OCI-LY3 (cell line): ENCODE measurements at regions not wholly inside any gene's neighbourhood (a gene's known extent, or its start where the extent isn't known, plus 50 kb on each side); places are given as distances from the start of the nearest gene placed in this dataset.

Experiments
- H2AFZ ChIP-seq: fragments of 200-600, 300-600 bp; shearing (Covaris generic); 2 replicates; pipeline ENCODE4 v1.6.0; 2014; ENCODE audit warnings: antibody characterized with exemption, low read depth, low read length
- H3K27ac ChIP-seq: fragments of 200-600, 300-600 bp; sonication (generic); 2 replicates; pipeline ENCODE4 v1.5.1; 2014; ENCODE audit warnings: mild to moderate bottlenecking, low read length, moderate library complexity, mixed read lengths
- H3K27me3 ChIP-seq: fragments of 200-600, 300-600 bp; sonication (generic); 2 replicates; pipeline ENCODE4 v1.6.1; 2014; ENCODE audit warnings: low read depth, low read length, mixed read lengths
- H3K36me3 ChIP-seq: fragments of 200-600, 300-600 bp; sonication (generic); replicated peaks from 2 replicates; pipeline ENCODE3; 2014; ENCODE audit warnings: low read depth, low read length, mixed read lengths
- H3K4me1 ChIP-seq: fragments of 300-600, 200-600 bp; sonication (generic); 2 replicates; pipeline ENCODE4 v1.6.1; 2014; ENCODE audit warnings: low read length, mixed read lengths
- H3K4me2 ChIP-seq: fragments of 200-600, 300-600 bp; sonication (generic); 2 replicates; pipeline ENCODE4 v1.6.1; 2014; ENCODE audit warnings: low read length, mixed read lengths
- H3K4me3 ChIP-seq: fragments of 300-600, 200-600 bp; sonication (generic); 2 replicates; pipeline ENCODE4 v1.5.1; 2014; ENCODE audit warnings: antibody characterized with exemption, mild to moderate bottlenecking, low read length, moderate library complexity
- H3K79me2 ChIP-seq: fragments of 300-600, 200-600 bp; shearing (Covaris generic); 2 replicates; pipeline ENCODE4 v1.6.1; 2014; ENCODE audit warnings: mild to moderate bottlenecking, low read length, mixed read lengths
- H3K9ac ChIP-seq: fragments of 300-600, 200-600 bp; shearing (Covaris generic); 2 replicates; pipeline ENCODE4 v1.6.0; 2014; ENCODE audit warnings: mild to moderate bottlenecking, low read length, moderate library complexity
- H3K9me3 ChIP-seq: fragments of 200-600, 300-600 bp; shearing (Covaris generic); 2 replicates; pipeline ENCODE4 v1.6.1; 2014; ENCODE audit warnings: low read length, mixed read lengths; ENCODE audit not compliant: insufficient read depth
- H4K20me1 ChIP-seq: fragments of 200-600, 300-600 bp; sonication (generic); 2 replicates; pipeline ENCODE4 v1.6.1; 2016; ENCODE audit warnings: low read length, mixed read lengths; ENCODE audit not compliant: insufficient read depth
- CTCF ChIP-seq: fragments of 200-600, 300-600 bp; sonication (generic); IDR thresholded peaks from 2 replicates; pipeline ENCODE4 v1.5.1; 2014; ENCODE audit warnings: antibody characterized with exemption, low read length, low read depth
- EZH2phosphoT487 ChIP-seq: fragments of 200-600 bp; shearing (Covaris generic); IDR thresholded peaks from 2 replicates; pipeline ENCODE4 v1.6.1; 2018; ENCODE audit warnings: antibody characterized with exemption, mixed run types, low read depth

GRCh38 chr1:212525479-212526110 lies 83.0 kb upstream of the ATF3 start:
- H3K9me3 ChIP-seq: no peaks in the 10 kb centered on the region
- no peaks in the 10 kb centered on the region for H3K36me3 ChIP-seq
- H4K20me1 ChIP-seq: no peaks in the 10 kb centered on the region
- TF ChIP-seq EZH2phosphoT487 (no peak), CTCF (no peak)
- H3K4me1 ChIP-seq: no peaks in the 10 kb centered on the region
- no peaks in the 10 kb centered on the region for H3K79me2 ChIP-seq
- H3K9ac ChIP-seq: no peak overlapping the region
- H3K4me2 ChIP-seq: no peak overlapping the region
- H3K27ac ChIP-seq: no peak overlapping the region
- no peak overlapping the region for H3K4me3 ChIP-seq
- H3K27me3 ChIP-seq: peaks cover under 1% of the 10 kb centered on the region; the same call in 1 of the 2 replicates
- H2AFZ ChIP-seq: no peak overlapping the region

DNA sequence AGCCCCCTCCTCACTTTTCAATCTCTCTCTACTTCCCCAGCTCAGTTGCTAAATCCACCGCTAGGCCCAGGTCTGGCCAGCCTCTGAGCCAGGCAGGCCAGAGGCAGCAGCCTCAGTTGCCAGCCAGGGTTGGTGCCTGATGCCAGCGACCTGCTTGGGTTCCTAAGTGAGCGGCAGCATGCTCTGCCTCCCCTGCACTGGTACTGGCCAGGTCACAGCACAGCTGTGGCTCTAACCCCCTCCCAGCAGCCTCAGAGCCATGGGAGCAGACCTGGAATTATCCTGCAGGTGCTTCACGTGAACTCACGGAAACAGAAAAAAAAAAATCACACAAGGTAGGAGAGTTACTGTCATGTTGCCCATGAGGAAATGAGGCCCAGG lies 82.5 kb upstream of the ATF3 start:
- H3K4me2 ChIP-seq: no peak overlapping the region
- H3K36me3 ChIP-seq: no peaks in the 10 kb centered on the region
- no peak overlapping the region for H3K27ac ChIP-seq
- H2AFZ ChIP-seq: no peak overlapping the region
- no peaks in the 10 kb centered on the region for H3K4me1 ChIP-seq
- no peak overlapping the region for H3K9ac ChIP-seq
- no peaks in the 10 kb centered on the region for H4K20me1 ChIP-seq
- H3K27me3 ChIP-seq: no peaks in the 10 kb centered on the region; the same call in 1 of the 2 replicates
- no peak for TF ChIP-seq EZH2phosphoT487
- no peak for TF ChIP-seq CTCF
- no peaks in the 10 kb centered on the region for H3K79me2 ChIP-seq
- no peaks in the 10 kb centered on the region for H3K9me3 ChIP-seq
- no peak overlapping the region for H3K4me3 ChIP-seq

GRCh38 chr1:212528501-212528900 lies 80.1 kb upstream of the ATF3 start:
- H3K36me3 ChIP-seq: no peaks in the 10 kb centered on the region
- H3K9me3 ChIP-seq: no peaks in the 10 kb centered on the region
- no peaks in the 10 kb centered on the region for H3K4me1 ChIP-seq
- H3K27me3 ChIP-seq: no peaks in the 10 kb centered on the region
- no peak overlapping the region for H3K9ac ChIP-seq
- no peak overlapping the region for H3K4me3 ChIP-seq
- no peaks in the 10 kb centered on the region for H4K20me1 ChIP-seq
- no peak overlapping the region for H3K27ac ChIP-seq
- no peak overlapping the region for H3K4me2 ChIP-seq
- H3K79me2 ChIP-seq: no peaks in the 10 kb centered on the region
- no peak overlapping the region for H2AFZ ChIP-seq
- TF ChIP-seq EZH2phosphoT487: no peak
- TF ChIP-seq CTCF: no peak

- H3K4me1 ChIP-seq: no peaks in the 10 kb centered on the region
Observed at GRCh38 chr1:212529211-212529741, 79.3 kb upstream of the ATF3 start.

More at GRCh38 chr1:212529211-212529741, 79.3 kb upstream of the ATF3 start:
- Histone ChIP-seq H3K4me3 (no peak overlapping the region), H3K27ac (no peak overlapping the region), H3K79me2 (no peaks in the 10 kb centered on the region), H3K27me3 (no peaks in the 10 kb centered on the region), H3K9ac (no peak overlapping the region), H3K36me3 (no peaks in the 10 kb centered on the region), H2AFZ (no peak overlapping the region), H3K4me2 (no peak overlapping the region), H4K20me1 (no peaks in the 10 kb centered on the region), H3K9me3 (no peaks in the 10 kb centered on the region)
- TF ChIP-seq CTCF (no peak), EZH2phosphoT487 (no peak)
